DOHH2 (cell line): ENCODE measurements at regions not wholly inside any gene's neighbourhood (a gene's known extent, or its start where the extent isn't known, plus 50 kb on each side); places are given as distances from the start of the nearest gene placed in this dataset.

Experiments used
- CTCF ChIP-seq: fragments of 200-600 bp; sonication (generic); IDR thresholded peaks from one replicate; pipeline ENCODE4 v1.5.1; 2014; ENCODE audit warnings: antibody characterized with exemption, mild to moderate bottlenecking, low read depth, low read length; ENCODE audit not compliant: poor library complexity, severe bottlenecking
- EZH2phosphoT487 ChIP-seq: fragments of 200-600 bp; sonication (generic); IDR thresholded peaks from 2 replicates; pipeline ENCODE4 v1.6.1; 2017; ENCODE audit warnings: borderline replicate concordance, mild to moderate bottlenecking, antibody characterized with exemption, low read length, moderate library complexity, mixed read lengths

- no peak for TF ChIP-seq CTCF
- no peak for TF ChIP-seq EZH2phosphoT487
These were observed 335.6 kb upstream of the MTNR1B start for GRCh38 chr11:92633820-92634219.
